GM12878 (cell line): ENCODE measurements at regions not wholly inside any gene's neighbourhood (a gene's known extent, or its start where the extent isn't known, plus 50 kb on each side); places are given as distances from the start of the nearest gene placed in this dataset.

Experiments used
- ATAC-seq: fragments of 200-7000 bp; cut with Tn5 transposase; 3 replicates; pipeline ENCODE4 v1.9.1; 2020; ENCODE audit warnings: mild to moderate bottlenecking, moderate library complexity
- BruUV-seq: library from RNA; stranded (reverse); fragments of 400-500 nt; replicated peaks from 2 replicates; lab custom pipeline; 2021; lab: Mats Ljungman, UMichigan
- CTCF ChIA-PET: fragments of 300-600 bp; sonication (Branson Sonifier 250); formaldehyde crosslinking; extraction: SDS; loops from one replicate; lab custom pipeline; 2021; ENCODE audit warnings: inconsistent platforms; lab: Yijun Ruan, JAX
- POLR2A ChIA-PET: fragments of 350-600 bp; formaldehyde crosslinking; extraction: SDS; loops from one replicate; lab custom pipeline; 2021; ENCODE audit warnings: inconsistent platforms; lab: Charles Lee
- RAD21 ChIA-PET: fragments of 300-600 bp; sonication (Branson Sonifier 250); formaldehyde crosslinking; loops from one replicate; lab custom pipeline; 2023; ENCODE audit warnings: antibody characterized with exemption; ENCODE audit not compliant: unreplicated experiment; lab: Charles Lee
- SMC1A ChIA-PET: fragments of 300-600 bp; sonication (Branson Sonifier 250); formaldehyde crosslinking; loops from one replicate; lab custom pipeline; 2023; ENCODE audit not compliant: unreplicated experiment, uncharacterized antibody; lab: Charles Lee
- DNase-seq: peaks from one replicate; pipeline ENCODE4 v3.0.0-alpha.2; 2011; ENCODE audit warnings: low read depth, low spot score
- FAIRE-seq: peaks from 3 replicates; lab custom pipeline; 2011; peaks lifted over from hg19 to GRCh38; lab: Jason Lieb, UNC
- H2AFZ ChIP-seq: 2 replicates; pipeline ENCODE4 v1.6.0; 2011; ENCODE audit warnings: low read depth, low read length, control low read depth; ENCODE audit not compliant: control insufficient read depth
- H3K27ac ChIP-seq: 2 replicates; pipeline ENCODE4 v1.5.1; 2011; ENCODE audit warnings: control low read depth; ENCODE audit not compliant: control insufficient read depth, insufficient read depth
- H3K27me3 ChIP-seq, 2 experiments: replicated peaks in 1 of 2; 2 replicates each; pipeline versions ENCODE4 v1.6.0 to v1.6.1; 2011; ENCODE audit warnings: low read length in 1 of 2; ENCODE audit not compliant: control insufficient read depth in 2 of 2, insufficient read depth in 2 of 2
- H3K36me3 ChIP-seq, 2 experiments: 2 replicates each; pipeline ENCODE4 v1.5.1; 2011; ENCODE audit warnings: low read length in 1 of 2; ENCODE audit not compliant: control insufficient read depth in 2 of 2, insufficient read depth in 2 of 2
- H3K4me1 ChIP-seq: 2 replicates; pipeline ENCODE4 v1.6.1; 2011; ENCODE audit warnings: mild to moderate bottlenecking, low read length, moderate library complexity, mixed read lengths; ENCODE audit not compliant: control insufficient read depth, insufficient read depth
- H3K4me2 ChIP-seq: 2 replicates; pipeline ENCODE4 v1.6.0; 2011; ENCODE audit warnings: control low read depth; ENCODE audit not compliant: control insufficient read depth, insufficient read depth
- H3K4me3 ChIP-seq: fragments of 200-600 bp; sonication (generic); 2 replicates; pipeline ENCODE4 v1.5.1; 2016
- H3K79me2 ChIP-seq: 2 replicates; pipeline ENCODE4 v1.6.0; 2011; ENCODE audit warnings: low read length; ENCODE audit not compliant: control insufficient read depth, insufficient read depth
- H3K9ac ChIP-seq: 2 replicates; pipeline ENCODE4 v1.8.0; 2011; ENCODE audit warnings: low read length, control low read depth, mixed read lengths; ENCODE audit not compliant: control insufficient read depth, insufficient read depth
- H3K9me3 ChIP-seq: replicated peaks from 3 replicates; pipeline ENCODE4 v1.5.1; 2011; ENCODE audit warnings: mild to moderate bottlenecking, low read length; ENCODE audit not compliant: control insufficient read depth, insufficient read depth
- H4K20me1 ChIP-seq: 2 replicates; pipeline ENCODE4 v1.6.0; 2011; ENCODE audit not compliant: control insufficient read depth, insufficient read depth
- CHD2 ChIP-seq: IDR thresholded peaks from 2 replicates; pipeline ENCODE4 v1.6.1; 2011; ENCODE audit warnings: low read depth, low read length, improper control_type of control experiment, borderline replicate concordance
- CHD4 ChIP-seq: fragments of 200-600 bp; sonication (generic); IDR thresholded peaks from 2 replicates; pipeline ENCODE4 v1.6.1; 2016; ENCODE audit warnings: mild to moderate bottlenecking
- IKZF2 ChIP-seq, 2 experiments: fragments of 450-650 bp; IDR thresholded peaks; 2 replicates each; pipeline ENCODE4 v1.6.1; 2017; ENCODE audit warnings: mild to moderate bottlenecking in 2 of 2, moderate library complexity in 2 of 2
- POU2F2 ChIP-seq: IDR thresholded peaks from 3 replicates; pipeline ENCODE4 v1.6.1; 2011; ENCODE audit warnings: low read depth, mild to moderate bottlenecking, low read length, borderline replicate concordance
- ZNF24 ChIP-seq: fragments of 450-650 bp; IDR thresholded peaks from 2 replicates; pipeline ENCODE4 v1.6.1; 2017; ENCODE audit warnings: antibody characterized with exemption, mild to moderate bottlenecking
- WGBS: methylation state at CpG from one replicate; pipeline ENCODE4 v1.1.6; 2016; ENCODE audit warnings: low lambda C conversion rate; ENCODE audit not compliant: insufficient replicate concordance, insufficient coverage; ENCODE audit errors: missing lambda C conversion rate; 5-methylcytosine and 5-hydroxymethylcytosine counted together
- in situ Hi-C: fragments of 300-500 bp; cut with MboI; formaldehyde crosslinking; loops from 9 replicates; pipeline ENCODE4 v1.14.3; 2018; ENCODE audit warnings: mixed read lengths
- intact Hi-C: fragments of 100-400 bp; cut with micrococcal nuclease; formaldehyde crosslinking; loops from one replicate; pipeline ENCODE4 v1.14.2; 2022; ENCODE audit not compliant: unreplicated experiment
- TF ChIP-seq, protein P1 (sequence below): fragments of 450-650 bp; IDR thresholded peaks from 2 replicates; pipeline ENCODE4 v1.6.1; 2016; ENCODE audit warnings: mild to moderate bottlenecking
- TF ChIP-seq, protein P2 (sequence below): IDR thresholded peaks from 2 replicates; pipeline ENCODE4 v1.6.1; 2012; ENCODE audit warnings: low read length, inconsistent platforms
- TF ChIP-seq, protein P3 (sequence below): IDR thresholded peaks from 2 replicates; pipeline ENCODE4 v1.6.1; 2011; ENCODE audit warnings: borderline replicate concordance, low read depth, mild to moderate bottlenecking, moderate library complexity, mixed read lengths, low read length; ENCODE audit not compliant: insufficient read depth; ENCODE audit errors: extremely low read length

DNA sequence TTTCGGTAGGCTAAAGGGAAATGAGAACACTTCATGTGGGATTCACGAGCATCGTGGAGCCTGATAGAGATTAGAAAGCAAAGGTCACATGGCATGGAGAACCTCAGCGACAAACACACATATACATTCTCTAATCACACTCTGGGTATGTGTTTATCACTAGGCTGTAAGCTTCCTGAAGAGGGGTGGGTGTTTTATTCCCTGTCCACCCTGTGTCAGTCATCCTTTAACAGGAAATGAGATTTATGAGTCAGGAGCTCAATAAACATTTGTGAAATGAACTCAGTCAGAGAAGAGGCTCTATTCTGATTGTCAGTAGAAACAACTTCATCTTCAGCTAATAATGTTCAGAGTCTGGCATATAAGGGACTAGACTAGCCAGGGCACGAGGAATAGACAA, 71.7 kb upstream of the EIF3M start:
- no peak overlapping the region for H3K9ac ChIP-seq
- no peaks in the 10 kb centered on the region for H3K9me3 ChIP-seq
- no peak for DNase-seq
- no peaks in the 10 kb centered on the region for H3K79me2 ChIP-seq
- no TSS peak for BruUV-seq
- WGBS = 63% methylated on average over 5 of the region's 5 CpGs
- ChIA-PET CTCF (no interaction called here), SMC1A (no interaction called here), POLR2A (no interaction called here), RAD21 (no interaction called here)
- no peaks in the 10 kb centered on the region for H4K20me1 ChIP-seq
- intact Hi-C loops = no loop called here
- H3K4me2 ChIP-seq = no peak overlapping the region
- H3K4me3 ChIP-seq = no peak overlapping the region
- H3K27ac ChIP-seq = no peak overlapping the region
- no peaks in the 10 kb centered on the region for H3K36me3 ChIP-seq
- in situ Hi-C loops = no loop called here
- no peaks in the 10 kb centered on the region for H3K4me1 ChIP-seq
- TF ChIP-seq, protein P1, sequence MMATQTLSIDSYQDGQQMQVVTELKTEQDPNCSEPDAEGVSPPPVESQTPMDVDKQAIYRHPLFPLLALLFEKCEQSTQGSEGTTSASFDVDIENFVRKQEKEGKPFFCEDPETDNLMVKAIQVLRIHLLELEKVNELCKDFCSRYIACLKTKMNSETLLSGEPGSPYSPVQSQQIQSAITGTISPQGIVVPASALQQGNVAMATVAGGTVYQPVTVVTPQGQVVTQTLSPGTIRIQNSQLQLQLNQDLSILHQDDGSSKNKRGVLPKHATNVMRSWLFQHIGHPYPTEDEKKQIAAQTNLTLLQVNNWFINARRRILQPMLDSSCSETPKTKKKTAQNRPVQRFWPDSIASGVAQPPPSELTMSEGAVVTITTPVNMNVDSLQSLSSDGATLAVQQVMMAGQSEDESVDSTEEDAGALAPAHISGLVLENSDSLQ = peak; percentile 41
- TF ChIP-seq ZNF24 (no peak), POU2F2 (no peak)
- no peak overlapping the region for H2AFZ ChIP-seq
- peaks cover 0 to 3% of the 10 kb centered on the region in 2 experiments; a peak in 1 of 4 replicates for H3K27me3 ChIP-seq
- ATAC-seq = no peak
- FAIRE-seq = no peak

DNA sequence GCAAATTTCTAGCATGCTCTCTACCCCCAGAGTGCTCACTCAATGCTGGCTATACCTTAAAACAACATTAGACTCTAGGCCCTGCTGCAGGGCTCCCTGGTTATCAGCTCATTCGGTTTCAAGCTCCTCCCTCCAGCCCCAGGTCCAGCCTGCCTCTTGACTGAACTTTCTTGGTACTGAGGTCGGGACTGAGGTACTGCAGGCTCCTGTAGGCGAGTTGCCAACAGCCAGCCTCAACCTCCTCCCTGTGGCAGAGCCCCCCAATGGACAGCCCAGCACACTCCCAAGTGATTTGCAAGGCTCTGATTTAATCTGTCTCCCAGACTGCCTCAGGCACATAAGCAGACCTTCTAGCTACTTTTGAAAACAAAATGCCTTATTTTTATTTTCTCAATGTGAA, 73.6 kb upstream of the EIF3M start:
- CTCF ChIA-PET = interaction anchor here (0.6 kb wide), 1 partner anchor 55 kb away, joined by 3 read pairs; no protein-coding TSS in a partner anchor

More for the DNA sequence above, 73.6 kb upstream of the EIF3M start:
- WGBS = 3% methylated on average over 3 of the region's 3 CpGs
- intact Hi-C loops = no loop called here
- ChIA-PET RAD21 (interaction anchor here (0.7 kb wide), 1 partner anchor 54 kb away, joined by 3 read pairs; no protein-coding TSS in a partner anchor), SMC1A (interaction anchor here (0.9 to 1.3 kb wide), 3 partner anchors 10 to 134 kb away, joined by 3 read pairs; no protein-coding TSS in a partner anchor), POLR2A (interaction anchor here (0.6 kb wide), 1 partner anchor 21 kb away, joined by 5 read pairs; no protein-coding TSS in a partner anchor)
- Histone ChIP-seq H3K4me2 (no peak overlapping the region), H3K4me3 (no peak overlapping the region), H3K27ac (no peak overlapping the region), H3K79me2 (no peaks in the 10 kb centered on the region), H2AFZ (no peak overlapping the region), H3K4me1 (no peaks in the 10 kb centered on the region), H3K9ac (no peak overlapping the region), H3K9me3 (no peaks in the 10 kb centered on the region), H4K20me1 (no peaks in the 10 kb centered on the region), H3K27me3 (peaks cover 0 to 3% of the 10 kb centered on the region in 2 experiments; a peak in 1 of 4 replicates), H3K36me3 (no peaks in the 10 kb centered on the region)
- FAIRE-seq (no peak), ATAC-seq (no peak), DNase-seq (no peak)
- TF ChIP-seq, protein P2, sequence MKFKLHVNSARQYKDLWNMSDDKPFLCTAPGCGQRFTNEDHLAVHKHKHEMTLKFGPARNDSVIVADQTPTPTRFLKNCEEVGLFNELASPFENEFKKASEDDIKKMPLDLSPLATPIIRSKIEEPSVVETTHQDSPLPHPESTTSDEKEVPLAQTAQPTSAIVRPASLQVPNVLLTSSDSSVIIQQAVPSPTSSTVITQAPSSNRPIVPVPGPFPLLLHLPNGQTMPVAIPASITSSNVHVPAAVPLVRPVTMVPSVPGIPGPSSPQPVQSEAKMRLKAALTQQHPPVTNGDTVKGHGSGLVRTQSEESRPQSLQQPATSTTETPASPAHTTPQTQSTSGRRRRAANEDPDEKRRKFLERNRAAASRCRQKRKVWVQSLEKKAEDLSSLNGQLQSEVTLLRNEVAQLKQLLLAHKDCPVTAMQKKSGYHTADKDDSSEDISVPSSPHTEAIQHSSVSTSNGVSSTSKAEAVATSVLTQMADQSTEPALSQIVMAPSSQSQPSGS = no peak
- TF ChIP-seq CHD2 (no peak), IKZF2 (IDR thresholded peaks at IDR 0.05) (no peak), CHD4 (no peak)
- TF ChIP-seq, protein P3, sequence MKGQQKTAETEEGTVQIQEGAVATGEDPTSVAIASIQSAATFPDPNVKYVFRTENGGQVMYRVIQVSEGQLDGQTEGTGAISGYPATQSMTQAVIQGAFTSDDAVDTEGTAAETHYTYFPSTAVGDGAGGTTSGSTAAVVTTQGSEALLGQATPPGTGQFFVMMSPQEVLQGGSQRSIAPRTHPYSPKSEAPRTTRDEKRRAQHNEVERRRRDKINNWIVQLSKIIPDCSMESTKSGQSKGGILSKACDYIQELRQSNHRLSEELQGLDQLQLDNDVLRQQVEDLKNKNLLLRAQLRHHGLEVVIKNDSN = no peak
- in situ Hi-C loops = no loop called here
- BruUV-seq = no TSS peak
